ENCODE measurements at regions not wholly inside any gene's neighbourhood (a gene's known extent, or its start where the extent isn't known, plus 50 kb on each side); places are given as distances from the start of the nearest gene placed in this dataset.
"Not testable (repeated sequence)": the region's sequence is repeated elsewhere in the genome, so short reads cannot be mapped to it uniquely, and the experiment has no call there.

GRCh38 chr17:51472670-51473205, 212.4 kb downstream of the UTP18 start:
- intact Hi-C loops (cut with DNase I), result no loop called here
- DNase-seq (ENCODE audit: low spot score), result no peak
- ATAC-seq, result no peak

- DNase-seq (ENCODE audit: low spot score), result no peak
- no peak for ATAC-seq
- intact Hi-C loops (cut with DNase I), result no loop called here
These were observed 214.4 kb downstream of the UTP18 start for GRCh38 chr17:51474764-51475163.

- intact Hi-C loops (cut with DNase I), result no loop called here
- DNase-seq (ENCODE audit: low spot score) (no peak), ATAC-seq (no peak)
These were observed 215.4 kb downstream of the UTP18 start for GRCh38 chr17:51475730-51476129.

- no peak for DNase-seq (ENCODE audit: low spot score)
- ATAC-seq, result no peak
- intact Hi-C loops (cut with DNase I), result no loop called here
These were observed 219.0 kb downstream of the UTP18 start for GRCh38 chr17:51479303-51479702.

GRCh38 chr17:51481370-51481769, 221.0 kb downstream of the UTP18 start:
- DNase-seq (ENCODE audit: low spot score), result no peak
- ATAC-seq, result peak; percentile 58
- intact Hi-C loops (cut with DNase I), result no loop called here

- ATAC-seq; DNase-seq (ENCODE audit: low spot score); intact Hi-C loops (cut with DNase I): not testable (repeated sequence)
These were observed 221.9 kb downstream of the UTP18 start for GRCh38 chr17:51482248-51482647.

- intact Hi-C loops (cut with DNase I), result no loop called here
- DNase-seq (ENCODE audit: low spot score), result no peak
These were observed 225.7 kb downstream of the UTP18 start for GRCh38 chr17:51486091-51486490.

GRCh38 chr17:51486885-51487520, 226.7 kb downstream of the UTP18 start:
- ATAC-seq, result no peak
- no peak for DNase-seq (ENCODE audit: low spot score)
- intact Hi-C loops (cut with DNase I), result no loop called here

More at GRCh38 chr17:51486091-51486490, 225.7 kb downstream of the UTP18 start:
- peak; percentile 71 for ATAC-seq

GRCh38 chr17:51487947-51488346, 227.6 kb downstream of the UTP18 start:
- DNase-seq (ENCODE audit: low spot score), result no peak
- intact Hi-C loops (cut with DNase I), result no loop called here
- no peak for ATAC-seq

- ATAC-seq, result no peak
- intact Hi-C loops (cut with DNase I), result no loop called here
- no peak for DNase-seq (ENCODE audit: low spot score)
These were observed 231.1 kb downstream of the UTP18 start for GRCh38 chr17:51491416-51491815.

- intact Hi-C loops (cut with DNase I), result no loop called here
- no peak for ATAC-seq
- no peak for DNase-seq (ENCODE audit: low spot score)
These were observed 232.9 kb downstream of the UTP18 start for GRCh38 chr17:51493206-51493605.

- ATAC-seq (no peak), DNase-seq (ENCODE audit: low spot score) (no peak)
- intact Hi-C loops (cut with DNase I), result no loop called here
These were observed 236.0 kb downstream of the UTP18 start for GRCh38 chr17:51496378-51496777.

- DNase-seq (ENCODE audit: low spot score) (no peak), ATAC-seq (peak; percentile 93)
- intact Hi-C loops (cut with DNase I), result no loop called here
These were observed 239.6 kb downstream of the UTP18 start for GRCh38 chr17:51499897-51500296.

- DNase-seq (ENCODE audit: low spot score), result no peak
- peak; percentile 51 for ATAC-seq
- intact Hi-C loops (cut with DNase I), result no loop called here
These were observed 240.1 kb downstream of the UTP18 start for GRCh38 chr17:51500454-51500853.

GRCh38 chr17:51505450-51505849, 245.1 kb downstream of the UTP18 start:
- ATAC-seq (no peak), DNase-seq (ENCODE audit: low spot score) (no peak)
- intact Hi-C loops (cut with DNase I), result no loop called here

- intact Hi-C loops (cut with DNase I), result no loop called here
- ATAC-seq (no peak), DNase-seq (ENCODE audit: low spot score) (no peak)
These were observed 247.1 kb downstream of the UTP18 start for GRCh38 chr17:51507444-51507843.

- intact Hi-C loops (cut with DNase I), result no loop called here
- DNase-seq (ENCODE audit: low spot score) (no peak), ATAC-seq (no peak)
These were observed 247.7 kb downstream of the UTP18 start for GRCh38 chr17:51508048-51508447.

GRCh38 chr17:51510940-51511339, 250.6 kb downstream of the UTP18 start:
- ATAC-seq (no peak), DNase-seq (ENCODE audit: low spot score) (no peak)
- intact Hi-C loops (cut with DNase I), result no loop called here

GRCh38 chr17:51512220-51512907, 252.0 kb downstream of the UTP18 start:
- ATAC-seq (no peak), DNase-seq (ENCODE audit: low spot score) (no peak)
- intact Hi-C loops (cut with DNase I), result no loop called here

- DNase-seq (ENCODE audit: low spot score), result no peak
- intact Hi-C loops (cut with DNase I), result no loop called here
- ATAC-seq, result no peak
These were observed 256.6 kb downstream of the UTP18 start for GRCh38 chr17:51516924-51517323.

- DNase-seq (ENCODE audit: low spot score) (no peak), ATAC-seq (no peak)
- intact Hi-C loops (cut with DNase I), result no loop called here
These were observed 264.2 kb downstream of the UTP18 start for GRCh38 chr17:51524524-51524923.
